SU-DHL-6 (cell line): ENCODE measurements at regions not wholly inside any gene's neighbourhood (a gene's known extent, or its start where the extent isn't known, plus 50 kb on each side); places are given as distances from the start of the nearest gene placed in this dataset.

Experiments used
- CTCF ChIP-seq: fragments of 200-600 bp; sonication (generic); IDR thresholded peaks from one replicate; pipeline ENCODE4 v1.5.1; 2017; ENCODE audit warnings: antibody characterized with exemption, mild to moderate bottlenecking, low read length, moderate library complexity; ENCODE audit not compliant: insufficient read depth, poor library complexity, severe bottlenecking
- EZH2phosphoT487 ChIP-seq: fragments of 200-600 bp; sonication (generic), shearing (Covaris generic); conservative IDR thresholded peaks from 2 replicates; pipeline ENCODE4 v1.6.1; 2018; ENCODE audit warnings: mild to moderate bottlenecking, antibody characterized with exemption, low read length, moderate library complexity, mixed read lengths

GRCh38 chr6:120938164-120938875 is 396.0 kb downstream of the TBC1D32 start:
- TF ChIP-seq EZH2phosphoT487 (no peak), CTCF (no peak)
